K562 (cell line): ENCODE measurements at regions not wholly inside any gene's neighbourhood (a gene's known extent, or its start where the extent isn't known, plus 50 kb on each side); places are given as distances from the start of the nearest gene placed in this dataset.

Experiments used
- ATAC-seq: fragments of 200-7000 bp; cut with Tn5 transposase; 3 replicates; pipeline ENCODE4 v1.9.1; 2020; ENCODE audit warnings: moderate library complexity
- BruUV-seq: library from RNA; stranded (reverse); fragments of 400-500 nt; replicated peaks from 2 replicates; lab custom pipeline; 2021; lab: Mats Ljungman, UMichigan
- CTCF ChIA-PET: fragments of 300-600 bp; formaldehyde crosslinking; extraction: SDS; loops from one replicate; lab custom pipeline; 2021; ENCODE audit warnings: low intra/inter-chr PET ratio; lab: Yijun Ruan, JAX
- POLR2A ChIA-PET: fragments of 300-600, 350-650 bp; sonication (Branson Sonifier 250); formaldehyde crosslinking; extraction: SDS; loops from one replicate; lab custom pipeline; 2021; ENCODE audit warnings: antibody characterized with exemption, inconsistent platforms; lab: Yijun Ruan, JAX
- DNase-seq, 4 experiments: peaks; one replicate each; pipeline versions ENCODE4 v3.0.0 to v3.0.0-alpha.2; 2011 to 2018; ENCODE audit warnings: low spot score in 3 of 4, mixed read lengths in 3 of 4; ENCODE audit errors: extremely low read depth in 1 of 4
- FAIRE-seq: peaks from 2 replicates; lab custom pipeline; 2011; peaks lifted over from hg19 to GRCh38; lab: Jason Lieb, UNC
- H2AFZ ChIP-seq: 2 replicates; pipeline ENCODE4 v1.6.0; 2011; ENCODE audit warnings: low read depth, low read length, control low read depth, inconsistent platforms
- H3K27ac ChIP-seq: fragments of 200-600 bp; 3 replicates; pipeline ENCODE4 v1.8.0; 2011; ENCODE audit warnings: low read depth, mild to moderate bottlenecking, control low read depth, inconsistent platforms, low read length, moderate library complexity, mixed read lengths; ENCODE audit errors: extremely low read depth
- H3K27me3 ChIP-seq, 2 experiments: fragments of 300-600 bp in 1 of 2; 2 replicates in 1 of 2; 3 replicates in 1 of 2; pipeline versions ENCODE4 v1.6.0 to v1.8.0; 2011; ENCODE audit warnings: inconsistent platforms in 2 of 2, low read length in 2 of 2, mild to moderate bottlenecking in 1 of 2, mixed read lengths in 1 of 2, moderate library complexity in 1 of 2; ENCODE audit not compliant: control insufficient read depth in 2 of 2, insufficient read depth in 2 of 2
- H3K36me3 ChIP-seq: fragments of 300-600 bp; 3 replicates; pipeline ENCODE4 v1.8.0; 2011; ENCODE audit warnings: mild to moderate bottlenecking, low read length, inconsistent platforms; ENCODE audit not compliant: control insufficient read depth, insufficient read depth
- H3K4me1 ChIP-seq, 2 experiments: fragments of 200-600 bp in 1 of 2; replicated peaks in 1 of 2; 2 replicates in 1 of 2; 3 replicates in 1 of 2; pipeline versions ENCODE4 v1.5.1 to v1.8.0; 2011; ENCODE audit warnings: inconsistent platforms in 2 of 2, low read length in 2 of 2, mild to moderate bottlenecking in 1 of 2, mixed read lengths in 1 of 2, moderate library complexity in 1 of 2; ENCODE audit not compliant: control insufficient read depth in 2 of 2, insufficient read depth in 2 of 2
- H3K4me2 ChIP-seq: 2 replicates; pipeline ENCODE4 v1.6.1; 2011; ENCODE audit warnings: low read length, control low read depth, inconsistent platforms, mixed read lengths; ENCODE audit not compliant: insufficient read depth
- H3K4me3 ChIP-seq: fragments of 200-600 bp; sonication (generic), shearing (Covaris generic); 2 replicates; pipeline ENCODE4 v1.5.1; 2016; ENCODE audit warnings: control low read depth, inconsistent platforms
- H3K79me2 ChIP-seq: fragments of 200-600 bp; 3 replicates; pipeline ENCODE4 v1.8.0; 2011; ENCODE audit warnings: low read length, inconsistent platforms; ENCODE audit not compliant: control insufficient read depth, insufficient read depth
- H3K9ac ChIP-seq, 2 experiments: 2 replicates each; pipeline versions ENCODE4 v1.6.0 to v1.6.1; 2011; ENCODE audit warnings: low read depth in 2 of 2, low read length in 2 of 2, control low read depth in 1 of 2, inconsistent platforms in 1 of 2, mild to moderate bottlenecking in 1 of 2, mixed read lengths in 1 of 2; ENCODE audit not compliant: insufficient read depth in 1 of 2
- H3K9me1 ChIP-seq: one replicate; pipeline ENCODE4 v1.6.0; 2011; ENCODE audit warnings: inconsistent platforms, mild to moderate bottlenecking, low read length, moderate library complexity; ENCODE audit not compliant: control insufficient read depth, insufficient read depth
- H3K9me3 ChIP-seq: replicated peaks from 2 replicates; pipeline ENCODE4 v1.5.1; 2011; ENCODE audit warnings: low read depth, low read length, inconsistent platforms; ENCODE audit not compliant: control insufficient read depth, insufficient read depth
- H4K20me1 ChIP-seq: replicated peaks from 2 replicates; pipeline ENCODE4 v1.6.1; 2011; ENCODE audit warnings: low read length, inconsistent platforms, mixed read lengths; ENCODE audit not compliant: control insufficient read depth, insufficient read depth
- ARNT ChIP-seq, 2 experiments: fragments of 450-650 bp; IDR thresholded peaks; 2 replicates each; pipeline ENCODE4 v1.6.1; 2016; ENCODE audit warnings: mild to moderate bottlenecking in 1 of 2
- COPS2 ChIP-seq: fragments of 450-650 bp; conservative IDR thresholded peaks from 2 replicates; pipeline ENCODE4 v1.6.1; 2016; ENCODE audit warnings: mild to moderate bottlenecking, moderate library complexity
- EP300 ChIP-seq: IDR thresholded peaks from 2 replicates; pipeline ENCODE4 v1.6.1; 2012; ENCODE audit warnings: low read length, improper control_type of control experiment
- KDM1A ChIP-seq, 2 experiments: fragments of 450-650 bp; IDR thresholded peaks; 2 replicates each; pipeline ENCODE4 v1.6.1; 2016; ENCODE audit warnings: mild to moderate bottlenecking in 2 of 2
- KLF16 ChIP-seq: IDR thresholded peaks from 2 replicates; pipeline ENCODE4 v1.6.1; 2016; ENCODE audit warnings: antibody characterized with exemption
- MYNN ChIP-seq, 2 experiments: sonication (generic); formaldehyde crosslinking in 1 of 2; IDR thresholded peaks; 2 replicates each; pipeline versions ENCODE4 v1.5.0 to v1.6.1; 2016 to 2020; ENCODE audit warnings: antibody characterized with exemption in 1 of 2, missing genetic modification reagents in 1 of 2
- NFIC ChIP-seq: fragments of 450-650 bp; IDR thresholded peaks from 2 replicates; pipeline ENCODE4 v1.6.1; 2017; ENCODE audit warnings: mild to moderate bottlenecking, inconsistent platforms
- NR2F6 ChIP-seq: fragments of 450-650 bp; formaldehyde crosslinking; IDR thresholded peaks from 2 replicates; pipeline ENCODE4 v1.4.0; 2020; ENCODE audit warnings: mild to moderate bottlenecking
- SIN3B ChIP-seq: fragments of 450-650 bp; IDR thresholded peaks from 2 replicates; pipeline ENCODE4 v1.6.1; 2017; ENCODE audit warnings: low read depth, mild to moderate bottlenecking, moderate library complexity
- ZBTB7A ChIP-seq: IDR thresholded peaks from 2 replicates; pipeline ENCODE4 v1.6.1; 2011; ENCODE audit warnings: low read depth, mild to moderate bottlenecking, low read length, moderate library complexity, borderline replicate concordance; ENCODE audit not compliant: control insufficient read depth
- ZNF12 ChIP-seq: sonication (generic); formaldehyde crosslinking; IDR thresholded peaks from 2 replicates; pipeline ENCODE4 v1.4.0; 2020; ENCODE audit warnings: mild to moderate bottlenecking, missing genetic modification reagents
- ZNF280A ChIP-seq: fragments of 450-650 bp; IDR thresholded peaks from 2 replicates; pipeline ENCODE4 v1.6.1; 2018; ENCODE audit warnings: mild to moderate bottlenecking, low read depth; ENCODE audit not compliant: partially characterized antibody
- ZZZ3 ChIP-seq: fragments of 450-650 bp; IDR thresholded peaks from 2 replicates; pipeline ENCODE4 v1.6.1; 2016; ENCODE audit warnings: antibody characterized with exemption, mild to moderate bottlenecking, moderate library complexity
- WGBS: fragments of 100-300 bp; shearing (Covaris generic); methylation state at CpG from one replicate; pipeline ENCODE4 v1.1.6; 2016; ENCODE audit warnings: low coverage, mixed read lengths; ENCODE audit not compliant: insufficient coverage; ENCODE audit errors: missing lambda C conversion rate; 5-methylcytosine and 5-hydroxymethylcytosine counted together
- in situ Hi-C: fragments of 300-500 bp; cut with MboI; formaldehyde crosslinking; loops from 4 replicates; pipeline ENCODE4 v1.15.0; 2018; ENCODE audit warnings: inconsistent platforms, mixed read lengths
- intact Hi-C: fragments of 100-400 bp; cut with micrococcal nuclease; formaldehyde crosslinking; loops from 2 replicates; pipeline ENCODE4 v1.14.2; 2022

- TF ChIP-seq ZNF280A (no peak), COPS2 (no peak), NFIC (no peak), EP300 (no peak), SIN3B (no peak)
Measured at GRCh38 chr5:60453186-60453976, 246.6 kb downstream of the DEPDC1B start (continued).

GRCh38 chr5:60448600-60448999, 251.4 kb downstream of the DEPDC1B start:
- 0% methylated on average over 2 of the region's 2 CpGs for WGBS
- no peaks in the 10 kb centered on the region for H4K20me1 ChIP-seq
- no peaks in the 10 kb centered on the region for H3K9me1 ChIP-seq
- no peaks in the 10 kb centered on the region for H3K36me3 ChIP-seq
- no peaks in the 10 kb centered on the region for H3K4me1 ChIP-seq
- no peaks in the 10 kb centered on the region for H3K79me2 ChIP-seq
- no peak overlapping the region for H3K4me3 ChIP-seq
- intact Hi-C loops (no loop called here), in situ Hi-C loops (no loop called here)
- no peak overlapping the region for H2AFZ ChIP-seq
- no peak overlapping the region for H3K4me2 ChIP-seq
- no peak for DNase-seq
- POLR2A ChIA-PET: no interaction called here
- FAIRE-seq: no peak
- no peak overlapping the region for H3K9ac ChIP-seq
- H3K27me3 ChIP-seq: no peaks in the 10 kb centered on the region
- no peaks in the 10 kb centered on the region for H3K9me3 ChIP-seq
- no peak for ATAC-seq
- TF ChIP-seq ZNF12 (CRISPR knock-in tag): no peak
- no peak for TF ChIP-seq KLF16
- TF ChIP-seq ZZZ3: no peak
- no peak for TF ChIP-seq MYNN (IDR thresholded peaks at IDR 0.05)
- TF ChIP-seq MYNN (CRISPR knock-in tag; IDR thresholded peaks at IDR 0.05): no peak
- TF ChIP-seq ZBTB7A: no peak
- no peak for TF ChIP-seq KDM1A (IDR thresholded peaks at IDR 0.05)
- no peak for TF ChIP-seq NR2F6 (CRISPR knock-in tag)
- no peak for TF ChIP-seq ARNT (IDR thresholded peaks at IDR 0.05)
- TF ChIP-seq, all 486 proteins: peak for 0
- CTCF ChIA-PET: no interaction called here
- H3K27ac ChIP-seq: no peak overlapping the region
- BruUV-seq: no TSS peak
